ENCODE measurements at regions not wholly inside any gene's neighbourhood (a gene's known extent, or its start where the extent isn't known, plus 50 kb on each side); places are given as distances from the start of the nearest gene placed in this dataset.

GRCh38 chr4:33650036-33650435 lies 2594.3 kb downstream of the ARAP2 start:
- TF ChIP-seq GATA3 (IDR thresholded peaks at IDR 0.05; ENCODE audit: low read depth, low read length) (no peak), GATA2 (IDR thresholded peaks at IDR 0.05; ENCODE audit: low read depth, low read length) (no peak)

- TF ChIP-seq GATA2 (IDR thresholded peaks at IDR 0.05; ENCODE audit: low read depth, low read length) (no peak), GATA3 (IDR thresholded peaks at IDR 0.05; ENCODE audit: low read depth, low read length) (no peak)
These were observed 2585.3 kb downstream of the ARAP2 start for GRCh38 chr4:33658971-33659370.

GRCh38 chr4:33661636-33662035 lies 2582.7 kb downstream of the ARAP2 start:
- TF ChIP-seq GATA2 (IDR thresholded peaks at IDR 0.05; ENCODE audit: low read depth, low read length), result no peak
- no peak for TF ChIP-seq GATA3 (IDR thresholded peaks at IDR 0.05; ENCODE audit: low read depth, low read length)

- TF ChIP-seq GATA3 (IDR thresholded peaks at IDR 0.05; ENCODE audit: low read depth, low read length) (no peak), GATA2 (IDR thresholded peaks at IDR 0.05; ENCODE audit: low read depth, low read length) (no peak)
These were observed 2558.4 kb downstream of the ARAP2 start for GRCh38 chr4:33685939-33686338.

GRCh38 chr4:33696041-33696440 lies 2548.3 kb downstream of the ARAP2 start:
- TF ChIP-seq GATA2 (IDR thresholded peaks at IDR 0.05; ENCODE audit: low read depth, low read length), result no peak
- TF ChIP-seq GATA3 (IDR thresholded peaks at IDR 0.05; ENCODE audit: low read depth, low read length), result no peak

- TF ChIP-seq GATA3 (IDR thresholded peaks at IDR 0.05; ENCODE audit: low read depth, low read length) (no peak), GATA2 (IDR thresholded peaks at IDR 0.05; ENCODE audit: low read depth, low read length) (no peak)
These were observed 2547.7 kb downstream of the ARAP2 start for GRCh38 chr4:33696586-33696985.

GRCh38 chr4:33709247-33709646 lies 2535.1 kb downstream of the ARAP2 start:
- TF ChIP-seq GATA2 (IDR thresholded peaks at IDR 0.05; ENCODE audit: low read depth, low read length) (no peak), GATA3 (IDR thresholded peaks at IDR 0.05; ENCODE audit: low read depth, low read length) (no peak)

GRCh38 chr4:33711826-33712225 lies 2532.5 kb downstream of the ARAP2 start:
- TF ChIP-seq GATA3 (IDR thresholded peaks at IDR 0.05; ENCODE audit: low read depth, low read length), result no peak
- no peak for TF ChIP-seq GATA2 (IDR thresholded peaks at IDR 0.05; ENCODE audit: low read depth, low read length)

GRCh38 chr4:33714971-33715370 lies 2529.3 kb downstream of the ARAP2 start:
- TF ChIP-seq GATA2 (IDR thresholded peaks at IDR 0.05; ENCODE audit: low read depth, low read length), result no peak
- no peak for TF ChIP-seq GATA3 (IDR thresholded peaks at IDR 0.05; ENCODE audit: low read depth, low read length)

- TF ChIP-seq GATA3 (IDR thresholded peaks at IDR 0.05; ENCODE audit: low read depth, low read length), result no peak
- TF ChIP-seq GATA2 (IDR thresholded peaks at IDR 0.05; ENCODE audit: low read depth, low read length), result no peak
These were observed 2528.4 kb downstream of the ARAP2 start for GRCh38 chr4:33715841-33716395.

- TF ChIP-seq GATA3 (IDR thresholded peaks at IDR 0.05; ENCODE audit: low read depth, low read length), result no peak
- TF ChIP-seq GATA2 (IDR thresholded peaks at IDR 0.05; ENCODE audit: low read depth, low read length), result no peak
These were observed 2522.1 kb downstream of the ARAP2 start for GRCh38 chr4:33722254-33722653.

GRCh38 chr4:33722800-33723516 lies 2521.4 kb downstream of the ARAP2 start:
- no peak for TF ChIP-seq GATA2 (IDR thresholded peaks at IDR 0.05; ENCODE audit: low read depth, low read length)
- TF ChIP-seq GATA3 (IDR thresholded peaks at IDR 0.05; ENCODE audit: low read depth, low read length), result no peak

GRCh38 chr4:33724685-33725084 lies 2519.6 kb downstream of the ARAP2 start:
- TF ChIP-seq GATA2 (IDR thresholded peaks at IDR 0.05; ENCODE audit: low read depth, low read length) (no peak), GATA3 (IDR thresholded peaks at IDR 0.05; ENCODE audit: low read depth, low read length) (no peak)

GRCh38 chr4:33725861-33726260 lies 2518.5 kb downstream of the ARAP2 start:
- TF ChIP-seq GATA3 (IDR thresholded peaks at IDR 0.05; ENCODE audit: low read depth, low read length), result no peak
- TF ChIP-seq GATA2 (IDR thresholded peaks at IDR 0.05; ENCODE audit: low read depth, low read length), result no peak

GRCh38 chr4:33737726-33738125 lies 2506.6 kb downstream of the ARAP2 start:
- TF ChIP-seq GATA2 (IDR thresholded peaks at IDR 0.05; ENCODE audit: low read depth, low read length) (no peak), GATA3 (IDR thresholded peaks at IDR 0.05; ENCODE audit: low read depth, low read length) (no peak)

Measured in SH-SY5Y (cell line).